Panc1 (cell line): ENCODE measurements at regions not wholly inside any gene's neighbourhood (a gene's known extent, or its start where the extent isn't known, plus 50 kb on each side); places are given as distances from the start of the nearest gene placed in this dataset.

Source experiments
- ATAC-seq: fragments of 200-7000 bp; cut with Tn5 transposase; 2 replicates; pipeline ENCODE4 v1.9.1; 2020; ENCODE audit warnings: mild to moderate bottlenecking, moderate library complexity
- BruUV-seq: library from RNA; stranded (reverse); fragments of 400-500 nt; replicated peaks from 2 replicates; lab custom pipeline; 2021; lab: Mats Ljungman, UMichigan
- CTCF ChIA-PET: fragments of 300-600 bp; sonication (Branson Sonifier 250); formaldehyde crosslinking; loops from one replicate; lab custom pipeline; 2022; ENCODE audit warnings: antibody characterized with exemption; lab: Charles Lee
- POLR2A ChIA-PET: fragments of 300-600 bp; sonication (Branson Sonifier 250); formaldehyde crosslinking; loops from one replicate; lab custom pipeline; 2022; ENCODE audit warnings: antibody characterized with exemption; lab: Charles Lee
- DNase-seq: peaks from one replicate; pipeline ENCODE4 v3.0.0-alpha.2; 2010; ENCODE audit warnings: low read depth, low spot score
- H3K27ac ChIP-seq: 2 replicates; pipeline ENCODE4 v1.5.1; 2011; ENCODE audit warnings: mild to moderate bottlenecking, low read length, inconsistent platforms
- H3K27me3 ChIP-seq: fragments of 200-500 bp; sonication (Bioruptor generic); 2 replicates; pipeline ENCODE4 v1.6.0; 2014; ENCODE audit warnings: low read length, inconsistent platforms; ENCODE audit not compliant: control insufficient read depth, insufficient read depth
- H3K36me3 ChIP-seq: fragments of 200-500 bp; sonication (Bioruptor generic); 2 replicates; pipeline ENCODE4 v1.5.1; 2014; ENCODE audit warnings: inconsistent platforms, mild to moderate bottlenecking, low read length, moderate library complexity; ENCODE audit not compliant: control insufficient read depth, insufficient read depth
- H3K4me1 ChIP-seq: 2 replicates; pipeline ENCODE4 v1.5.1; 2011; ENCODE audit warnings: inconsistent platforms, mild to moderate bottlenecking, low read length, moderate library complexity; ENCODE audit not compliant: control insufficient read depth, insufficient read depth
- H3K4me3 ChIP-seq, 2 experiments: 2 replicates each; pipeline ENCODE4 v1.5.1; 2011 to 2012; ENCODE audit warnings: low read depth in 2 of 2, low read length in 2 of 2, mild to moderate bottlenecking in 2 of 2, inconsistent platforms in 1 of 2, moderate library complexity in 1 of 2
- H3K9me3 ChIP-seq: fragments of 200-500 bp; sonication (Bioruptor generic); 2 replicates; pipeline ENCODE4 v1.5.1; 2014; ENCODE audit warnings: low read depth, mild to moderate bottlenecking, inconsistent platforms, low read length, moderate library complexity; ENCODE audit not compliant: control insufficient read depth, insufficient read depth
- CTCF ChIP-seq: fragments of 450-650 bp; IDR thresholded peaks from 2 replicates; pipeline ENCODE4 v1.5.1; 2017; ENCODE audit warnings: mild to moderate bottlenecking
- POLR2AphosphoS5 ChIP-seq: IDR thresholded peaks from 2 replicates; pipeline ENCODE4 v1.6.1; 2012; ENCODE audit warnings: mild to moderate bottlenecking, low read depth, low read length, moderate library complexity
- REST ChIP-seq, 2 experiments: IDR thresholded peaks; 2 replicates each; pipeline ENCODE4 v1.6.1; 2011 to 2012; ENCODE audit warnings: low read depth in 2 of 2, control low read depth in 1 of 2, low read length in 1 of 2, mild to moderate bottlenecking in 1 of 2, moderate library complexity in 1 of 2; ENCODE audit not compliant: insufficient read depth in 1 of 2
- SIN3A ChIP-seq: IDR thresholded peaks from 2 replicates; pipeline ENCODE4 v1.6.1; 2012; ENCODE audit warnings: low read depth, mild to moderate bottlenecking, low read length, moderate library complexity, borderline replicate concordance; ENCODE audit not compliant: insufficient read depth
- TCF7L2 ChIP-seq: IDR thresholded peaks from 2 replicates; pipeline ENCODE4 v1.6.1; 2011; ENCODE audit warnings: mild to moderate bottlenecking, low read depth, low read length, inconsistent platforms
- in situ Hi-C: cut with HindIII; loops from 2 replicates; pipeline ENCODE4 v1.10.0; 2016; ENCODE audit warnings: low sequenced_read_pairs, low pct_unique_long_range_greater_than_20kb
- intact Hi-C: fragments of 100-400 bp; cut with micrococcal nuclease; formaldehyde crosslinking; loops from one replicate; pipeline ENCODE4 v1.10.0; 2022; ENCODE audit not compliant: unreplicated experiment

- no peak for DNase-seq
- Histone ChIP-seq H3K27me3 (no peaks in the 10 kb centered on the region), H3K4me1 (no peaks in the 10 kb centered on the region), H3K9me3 (no peaks in the 10 kb centered on the region), H3K36me3 (no peaks in the 10 kb centered on the region), H3K27ac (no peak overlapping the region), H3K4me3 (no peak overlapping the region)
- ATAC-seq: no peak
- intact Hi-C loops: no loop called here
- POLR2A ChIA-PET: no interaction called here
- CTCF ChIA-PET: no interaction called here
- TF ChIP-seq REST (IDR thresholded peaks at IDR 0.05; ENCODE audit: insufficient read depth in 1 of 2, low read depth in 2 of 2, low read length in 1 of 2) (no peak), SIN3A (no peak), POLR2AphosphoS5 (no peak), CTCF (no peak), TCF7L2 (no peak)
- no TSS peak for BruUV-seq
- in situ Hi-C loops: no loop called here
These were observed 417.4 kb downstream of the TMEM135 start for GRCh38 chr11:87455180-87455579.

- no TSS peak for BruUV-seq
- CTCF ChIA-PET: no interaction called here
- Histone ChIP-seq H3K27me3 (no peaks in the 10 kb centered on the region), H3K4me3 (no peak overlapping the region), H3K9me3 (no peaks in the 10 kb centered on the region), H3K27ac (no peak overlapping the region), H3K36me3 (no peaks in the 10 kb centered on the region), H3K4me1 (no peaks in the 10 kb centered on the region)
- DNase-seq (no peak), ATAC-seq (no peak)
- no peak for TF ChIP-seq SIN3A
- no peak for TF ChIP-seq TCF7L2
- no peak for TF ChIP-seq REST (IDR thresholded peaks at IDR 0.05; ENCODE audit: insufficient read depth in 1 of 2, low read depth in 2 of 2, low read length in 1 of 2)
- no peak for TF ChIP-seq CTCF
- TF ChIP-seq POLR2AphosphoS5: no peak
- POLR2A ChIA-PET: no interaction called here
- intact Hi-C loops: no loop called here
- in situ Hi-C loops: no loop called here
These were observed 416.5 kb downstream of the TMEM135 start for GRCh38 chr11:87454241-87454640.
